ENCODE measurements at regions not wholly inside any gene's neighbourhood (a gene's known extent, or its start where the extent isn't known, plus 50 kb on each side); places are given as distances from the start of the nearest gene placed in this dataset.
"Not testable (repeated sequence)": the region's sequence is repeated elsewhere in the genome, so short reads cannot be mapped to it uniquely, and the experiment has no call there.

- DNase-seq (ENCODE audit: low read depth in 3 of 3, low spot score in 2 of 3) = no peak
Measured at GRCh38 chr10:33041783-33042437, 83.9 kb upstream of the ITGB1 start.

DNA sequence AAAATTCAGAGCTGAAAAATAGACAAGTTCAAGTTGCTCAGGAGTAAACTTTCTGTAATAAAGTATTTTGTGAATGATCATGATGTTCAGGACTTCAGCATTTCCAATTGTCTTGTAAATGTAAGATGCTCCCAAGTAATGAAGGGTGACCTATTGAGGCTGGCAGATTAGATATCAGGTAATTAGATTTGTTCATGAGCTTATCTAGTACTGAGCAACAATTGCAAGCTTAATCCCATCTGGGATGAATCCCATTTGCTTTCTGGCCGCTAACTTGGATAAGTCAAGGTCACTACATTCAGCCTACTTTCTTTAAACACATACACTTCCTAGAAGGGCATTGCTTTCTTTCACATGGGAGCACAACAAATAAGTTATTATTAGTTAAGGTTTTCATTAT is 82.4 kb upstream of the ITGB1 start:
- no peak for DNase-seq (ENCODE audit: low read depth in 3 of 3, low spot score in 2 of 3)

GRCh38 chr10:33039181-33039580 is 81.2 kb upstream of the ITGB1 start:
- no peak for DNase-seq (ENCODE audit: low read depth in 3 of 3, low spot score in 2 of 3)

GRCh38 chr10:33038672-33039071 is 80.6 kb upstream of the ITGB1 start:
- no peak for DNase-seq (ENCODE audit: low read depth in 3 of 3, low spot score in 2 of 3)

GRCh38 chr10:33037726-33038125 is 79.7 kb upstream of the ITGB1 start:
- DNase-seq (ENCODE audit: low read depth in 3 of 3, low spot score in 2 of 3) = no peak

DNA sequence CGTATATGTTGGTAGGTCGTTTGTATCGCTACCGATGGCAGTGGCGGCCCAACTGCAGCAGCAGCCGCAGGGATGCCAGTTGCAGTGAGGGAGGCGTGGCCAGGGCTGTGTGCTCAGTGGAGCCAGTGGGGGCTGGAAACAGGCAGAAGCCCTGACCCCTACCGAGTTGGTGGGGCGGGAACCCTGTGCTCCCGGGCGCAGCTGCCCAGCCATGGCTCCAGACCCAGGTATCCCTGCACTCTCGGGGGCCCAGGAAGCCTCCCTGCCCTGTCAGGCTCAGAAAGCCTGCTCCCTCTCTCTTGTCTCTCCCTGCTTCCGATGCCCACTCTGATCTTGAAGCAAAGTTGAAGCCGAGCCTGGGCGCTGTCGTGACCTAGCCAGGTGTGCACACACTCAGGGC is 78.6 kb upstream of the ITGB1 start:
- no peak for DNase-seq (ENCODE audit: low read depth in 3 of 3, low spot score in 2 of 3)

- DNase-seq (ENCODE audit: low read depth in 3 of 3, low spot score in 2 of 3) = no peak
Measured at GRCh38 chr10:33035411-33035810, 77.4 kb upstream of the ITGB1 start.

DNA sequence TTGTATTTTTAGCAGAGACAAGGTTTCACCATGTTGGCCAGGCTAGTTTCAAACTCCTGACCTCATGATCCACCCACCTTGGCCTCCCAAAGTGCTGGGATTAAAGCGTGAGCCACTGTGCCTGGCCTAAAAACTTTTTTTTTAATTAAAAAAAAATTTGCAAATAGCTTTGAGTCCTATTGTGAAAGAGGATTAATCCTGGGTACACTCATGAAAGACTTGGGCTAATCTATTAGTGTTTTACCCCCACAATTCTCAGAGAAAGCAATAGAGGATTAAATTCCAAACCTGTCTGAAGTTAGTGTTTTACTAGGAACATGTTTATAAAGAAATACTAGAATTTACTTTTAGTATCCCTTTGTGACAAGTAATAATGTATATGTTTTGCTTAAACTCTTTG is 76.9 kb upstream of the ITGB1 start:
- no peak for DNase-seq (ENCODE audit: low read depth in 3 of 3, low spot score in 2 of 3)

- DNase-seq (ENCODE audit: low read depth in 3 of 3, low spot score in 2 of 3) = no peak
Measured at GRCh38 chr10:33032654-33033151, 74.7 kb upstream of the ITGB1 start.

- DNase-seq (ENCODE audit: low read depth in 3 of 3, low spot score in 2 of 3) = no peak
Measured at GRCh38 chr10:33031815-33032653, 74.0 kb upstream of the ITGB1 start.

DNA sequence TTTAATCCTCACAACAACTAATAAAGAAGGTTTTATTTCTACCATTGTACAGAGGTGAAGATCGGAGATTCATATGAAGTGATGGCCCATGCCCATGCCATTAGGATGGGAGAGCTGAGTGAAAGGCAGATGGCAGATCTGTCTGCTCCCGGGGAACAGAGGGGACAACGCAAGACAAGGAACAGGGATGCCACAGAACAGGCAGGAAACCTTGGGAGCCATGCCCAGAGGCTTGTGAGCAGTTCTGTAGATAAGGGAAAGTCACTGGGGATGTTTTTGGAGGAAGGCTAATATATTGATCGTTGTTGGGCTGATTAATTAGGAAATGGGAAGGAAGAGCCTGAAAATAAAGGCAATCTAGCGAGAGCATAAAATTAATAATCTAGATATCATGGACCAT is 73.1 kb upstream of the ITGB1 start:
- no peak for DNase-seq (ENCODE audit: low read depth in 3 of 3, low spot score in 2 of 3)

DNA sequence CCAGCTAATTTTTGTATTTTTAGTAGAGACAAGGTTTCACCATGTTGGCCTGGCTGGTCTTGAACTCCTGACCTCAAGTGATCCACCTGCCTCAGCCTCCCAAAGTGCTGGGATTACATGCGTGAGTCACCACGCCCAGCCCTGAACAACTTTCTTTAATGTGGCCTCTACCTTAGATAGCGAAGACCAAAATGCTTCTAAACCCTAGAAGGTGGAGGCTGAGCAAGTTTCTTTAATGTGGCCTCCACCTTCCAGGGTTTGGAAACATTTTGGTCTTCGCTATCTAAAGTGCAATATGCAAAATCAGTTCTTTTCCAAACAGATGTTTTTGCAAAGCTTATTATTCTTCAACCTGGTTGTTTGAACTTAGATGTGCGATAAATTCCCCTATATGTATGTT is 70.5 kb upstream of the ITGB1 start:
- DNase-seq (ENCODE audit: low read depth in 3 of 3, low spot score in 2 of 3) = not testable (repeated sequence)

DNA sequence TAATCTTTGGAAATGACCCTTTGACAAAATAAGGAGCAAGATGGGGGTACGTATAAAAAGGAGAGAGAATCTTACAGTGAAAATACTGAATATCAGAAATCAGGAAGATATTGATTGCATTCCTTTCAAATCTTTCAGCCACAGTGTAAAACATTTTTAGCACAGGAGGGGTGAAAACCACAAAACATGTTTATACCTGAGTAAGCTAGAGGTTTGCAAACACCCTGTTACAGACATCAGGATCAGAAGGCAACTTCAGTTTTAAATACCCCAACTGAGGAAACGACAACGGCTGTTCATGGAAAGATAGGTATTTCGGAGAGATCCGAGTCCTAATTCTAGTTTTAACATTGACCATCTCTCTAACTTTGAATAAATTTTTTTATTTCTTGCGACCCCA is 69.1 kb upstream of the ITGB1 start:
- no peak for DNase-seq (ENCODE audit: low read depth in 3 of 3, low spot score in 2 of 3)

GRCh38 chr10:33026422-33026821 is 68.4 kb upstream of the ITGB1 start:
- DNase-seq (ENCODE audit: low read depth in 3 of 3, low spot score in 2 of 3) = no peak

DNA sequence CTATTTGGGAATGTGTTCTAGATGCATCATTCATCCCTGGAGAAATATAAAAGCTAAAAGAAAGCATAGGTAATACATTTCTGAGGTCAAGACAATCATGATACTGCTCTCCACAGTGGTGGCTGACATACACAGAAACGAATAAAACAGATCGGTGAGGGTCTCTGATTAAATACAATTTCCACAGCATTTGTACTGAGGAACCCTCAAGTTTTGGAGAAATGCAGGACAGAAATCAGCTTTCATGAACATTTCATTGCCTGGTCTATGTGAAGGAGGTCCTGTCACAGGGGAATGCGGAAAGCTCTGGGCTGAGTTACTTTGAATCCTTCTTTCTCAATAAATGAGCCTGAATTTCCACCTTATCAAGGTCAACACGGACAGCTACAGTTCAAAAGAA is 67.9 kb upstream of the ITGB1 start:
- no peak for DNase-seq (ENCODE audit: low read depth in 3 of 3, low spot score in 2 of 3)

DNA sequence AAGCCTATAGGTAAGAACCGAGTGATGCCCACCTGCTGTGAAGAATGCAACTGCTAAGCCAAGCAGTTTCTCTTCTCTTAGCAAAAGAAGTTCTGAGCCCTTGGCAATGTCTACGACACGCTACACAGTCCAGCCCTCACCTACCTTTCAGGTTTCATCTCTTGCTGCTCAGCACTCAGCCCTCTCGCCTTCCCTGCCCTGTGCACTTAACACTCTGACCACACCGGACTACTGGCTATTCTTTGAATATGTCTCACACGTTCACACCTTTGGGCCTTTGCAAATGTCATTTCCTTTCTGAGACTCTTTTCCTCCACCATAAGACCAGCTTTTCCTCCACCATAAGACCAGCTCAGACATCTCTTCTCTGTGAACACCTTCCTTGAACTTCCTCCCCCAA is 67.0 kb upstream of the ITGB1 start:
- DNase-seq (ENCODE audit: low read depth in 3 of 3, low spot score in 2 of 3) = no peak

GRCh38 chr10:33022691-33023090 is 64.7 kb upstream of the ITGB1 start:
- DNase-seq (ENCODE audit: low read depth in 3 of 3, low spot score in 2 of 3) = no peak

- no peak for DNase-seq (ENCODE audit: low read depth in 3 of 3, low spot score in 2 of 3)
Measured at GRCh38 chr10:33022090-33022489, 64.1 kb upstream of the ITGB1 start.

- DNase-seq (ENCODE audit: low read depth in 3 of 3, low spot score in 2 of 3) = no peak
Measured at GRCh38 chr10:33016988-33017387, 59.0 kb upstream of the ITGB1 start.

DNA sequence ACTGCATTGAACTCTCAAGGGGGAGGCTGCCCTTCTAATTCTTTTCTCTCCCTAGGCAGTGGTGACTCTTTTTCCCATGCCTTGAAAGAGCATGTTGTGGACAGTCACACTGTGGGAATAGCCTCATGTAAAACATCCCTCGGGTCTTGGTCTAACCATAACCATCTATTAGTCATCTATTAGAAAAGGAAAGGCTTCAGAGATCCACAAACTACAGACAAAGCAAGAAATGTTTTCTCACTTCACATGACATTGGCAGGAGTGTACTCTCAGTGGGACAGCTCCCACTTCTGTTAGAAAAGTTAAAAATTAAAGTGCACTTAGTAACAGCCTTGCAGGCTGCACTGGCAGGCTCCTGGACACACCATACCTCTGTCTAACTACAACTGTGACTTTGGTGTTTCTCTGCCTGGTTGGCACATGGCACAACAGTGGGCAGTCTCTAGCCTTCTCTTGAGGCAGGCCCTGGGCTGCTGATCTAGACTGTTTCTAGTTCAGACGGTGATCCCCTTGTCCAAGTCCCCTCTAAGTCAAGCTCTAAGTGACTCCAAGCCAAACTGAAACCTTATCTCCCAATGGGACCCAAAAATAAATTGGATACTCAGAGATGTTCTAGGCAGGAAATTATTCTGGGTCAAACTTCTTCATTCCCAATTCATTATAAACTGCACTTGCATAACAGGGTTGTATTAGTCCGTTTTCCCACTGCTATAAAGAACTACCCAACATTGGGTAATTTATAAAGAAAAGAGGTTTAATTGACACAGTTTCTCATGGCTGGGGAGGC is 57.9 kb upstream of the ITGB1 start:
- no peak for DNase-seq (ENCODE audit: low read depth in 3 of 3, low spot score in 2 of 3)

- not testable (repeated sequence) for DNase-seq (ENCODE audit: low read depth in 3 of 3, low spot score in 2 of 3)
Measured at GRCh38 chr10:33013331-33013730, 55.3 kb upstream of the ITGB1 start.
